GM10266 (cell line): ENCODE measurements at regions not wholly inside any gene's neighbourhood (a gene's known extent, or its start where the extent isn't known, plus 50 kb on each side); places are given as distances from the start of the nearest gene placed in this dataset.

Experiments
- DNase-seq: peaks from one replicate; pipeline ENCODE4 v3.0.0; 2012; ENCODE audit errors: extremely low spot score
- TF ChIP-seq, protein P1 (sequence below): IDR thresholded peaks from 2 replicates; pipeline ENCODE4 v1.5.1; 2012; ENCODE audit warnings: mild to moderate bottlenecking, low read depth; ENCODE audit not compliant: control insufficient read depth, insufficient read depth; ENCODE audit errors: missing control alignments

- DNase-seq, result no peak
- TF ChIP-seq, protein P1, sequence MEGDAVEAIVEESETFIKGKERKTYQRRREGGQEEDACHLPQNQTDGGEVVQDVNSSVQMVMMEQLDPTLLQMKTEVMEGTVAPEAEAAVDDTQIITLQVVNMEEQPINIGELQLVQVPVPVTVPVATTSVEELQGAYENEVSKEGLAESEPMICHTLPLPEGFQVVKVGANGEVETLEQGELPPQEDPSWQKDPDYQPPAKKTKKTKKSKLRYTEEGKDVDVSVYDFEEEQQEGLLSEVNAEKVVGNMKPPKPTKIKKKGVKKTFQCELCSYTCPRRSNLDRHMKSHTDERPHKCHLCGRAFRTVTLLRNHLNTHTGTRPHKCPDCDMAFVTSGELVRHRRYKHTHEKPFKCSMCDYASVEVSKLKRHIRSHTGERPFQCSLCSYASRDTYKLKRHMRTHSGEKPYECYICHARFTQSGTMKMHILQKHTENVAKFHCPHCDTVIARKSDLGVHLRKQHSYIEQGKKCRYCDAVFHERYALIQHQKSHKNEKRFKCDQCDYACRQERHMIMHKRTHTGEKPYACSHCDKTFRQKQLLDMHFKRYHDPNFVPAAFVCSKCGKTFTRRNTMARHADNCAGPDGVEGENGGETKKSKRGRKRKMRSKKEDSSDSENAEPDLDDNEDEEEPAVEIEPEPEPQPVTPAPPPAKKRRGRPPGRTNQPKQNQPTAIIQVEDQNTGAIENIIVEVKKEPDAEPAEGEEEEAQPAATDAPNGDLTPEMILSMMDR, result no peak
These were observed 1109.6 kb upstream of the MIR17HG start for GRCh38 chr13:90237852-90238251.

- TF ChIP-seq, protein P1, result no peak
- DNase-seq, result no peak
These were observed 1109.1 kb upstream of the MIR17HG start for GRCh38 chr13:90238413-90238812.

GRCh38 chr13:90239130-90239529, 1108.4 kb upstream of the MIR17HG start:
- DNase-seq, result no peak
- TF ChIP-seq, protein P1, result no peak

- no peak for DNase-seq
- TF ChIP-seq, protein P1, result no peak
These were observed 1101.5 kb upstream of the MIR17HG start for GRCh38 chr13:90246005-90246404.

DNA sequence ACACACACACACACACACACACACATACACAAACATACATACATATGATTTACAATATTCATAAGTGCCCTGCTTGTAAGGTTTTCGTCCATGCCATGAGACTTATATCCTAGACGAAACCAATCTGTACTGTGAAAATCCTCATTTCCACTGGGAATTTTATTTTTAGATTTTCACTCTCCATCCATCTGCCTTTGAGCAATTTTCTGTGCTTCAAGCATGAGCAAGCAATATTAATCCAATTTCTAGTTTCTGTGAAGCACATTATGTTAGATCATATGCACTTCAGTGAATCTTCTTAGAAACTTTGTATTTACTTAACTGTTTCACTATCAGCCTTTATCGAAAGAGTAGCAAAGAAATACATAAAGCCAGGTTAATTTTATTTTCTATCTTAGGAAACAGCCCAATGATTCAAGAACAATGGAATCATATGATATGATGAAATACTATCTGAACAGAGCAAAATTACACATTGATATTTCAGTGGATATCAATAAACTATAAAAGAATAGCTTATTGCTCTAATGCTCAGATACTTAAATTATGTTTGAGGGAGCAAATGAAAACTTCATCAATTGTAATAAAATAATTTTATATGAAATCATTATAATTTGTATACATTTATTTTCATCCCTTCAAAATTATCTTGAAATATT, 1100.7 kb upstream of the MIR17HG start:
- DNase-seq, result no peak
- TF ChIP-seq, protein P1, result no peak

- DNase-seq, result no peak
- TF ChIP-seq, protein P1, result no peak
These were observed 1093.7 kb upstream of the MIR17HG start for GRCh38 chr13:90253806-90254205.

DNA sequence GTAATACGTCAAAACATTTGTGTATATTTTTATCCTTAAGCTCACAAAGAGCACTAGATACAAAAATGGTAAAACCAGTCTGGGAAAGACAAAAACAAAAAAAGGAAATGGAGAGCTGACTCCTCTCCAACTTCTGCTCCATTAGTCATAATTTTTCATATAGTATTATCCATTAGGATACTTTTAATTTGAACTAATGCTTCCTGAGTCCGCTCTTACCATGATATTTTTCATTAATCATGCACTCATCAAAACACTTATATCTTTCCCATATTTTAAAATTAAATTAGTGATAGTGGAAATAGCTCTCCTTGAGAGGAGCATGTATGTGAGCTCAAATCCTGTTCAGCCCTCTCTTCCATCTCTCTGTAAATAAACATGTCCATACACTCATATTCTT, 1093.0 kb upstream of the MIR17HG start:
- TF ChIP-seq, protein P1, result no peak
- no peak for DNase-seq
